ENCODE measurements at regions not wholly inside any gene's neighbourhood (a gene's known extent, or its start where the extent isn't known, plus 50 kb on each side); places are given as distances from the start of the nearest gene placed in this dataset.

- TF ChIP-seq CTCF (IDR thresholded peaks at IDR 0.05) = no peak
- no peak for TF ChIP-seq POLR2A (IDR thresholded peaks at IDR 0.05)
These were observed 114.2 kb downstream of the BRMS1L start for GRCh38 chr14:35940291-35940690.

Measured in heart left ventricle (tissue), 13 donors.